Common myeloid progenitor, CD34-positive (primary cell): ENCODE measurements at regions not wholly inside any gene's neighbourhood (a gene's known extent, or its start where the extent isn't known, plus 50 kb on each side); places are given as distances from the start of the nearest gene placed in this dataset.

Experiments
- CTCF ChIA-PET: fragments of 350-600 bp; sonication (Branson Sonifier 250); formaldehyde crosslinking; loops from one replicate; lab custom pipeline; 2021; ENCODE audit warnings: antibody characterized with exemption; lab: Charles Lee
- POLR2A ChIA-PET: fragments of 350-600 bp; sonication (Branson Sonifier 250); formaldehyde crosslinking; loops from one replicate; lab custom pipeline; 2021; ENCODE audit warnings: antibody characterized with exemption; lab: Charles Lee
- DNase-seq, 3 donors: peaks; one replicate each; pipeline versions ENCODE4 v3.0.0 to v3.0.0-alpha.2; 2013
- H3K27ac ChIP-seq, 2 experiments: 1 replicate in 1 of 2; 2 replicates in 1 of 2; pipeline ENCODE4 v1.7.0; 2013; ENCODE audit warnings: inconsistent platforms in 2 of 2, low read length in 2 of 2, mild to moderate bottlenecking in 2 of 2, low read depth in 1 of 2, moderate library complexity in 1 of 2; ENCODE audit not compliant: severe bottlenecking in 2 of 2, insufficient read depth in 1 of 2, poor library complexity in 1 of 2
- H3K27me3 ChIP-seq, 5 experiments: replicated peaks in 2 of 5; 1 replicate in 3 of 5; 2 replicates in 2 of 5; pipeline versions ENCODE4 v1.6.1 to v1.7.0; 2013; ENCODE audit warnings: low read length in 4 of 5, mild to moderate bottlenecking in 2 of 5, moderate library complexity in 2 of 5, inconsistent platforms in 1 of 5; ENCODE audit not compliant: insufficient read depth in 5 of 5, control insufficient read depth in 4 of 5
- H3K36me3 ChIP-seq, 4 experiments: 1 replicate in 2 of 4; 2 replicates in 2 of 4; pipeline versions ENCODE4 v1.6.1 to v1.7.0; 2013; ENCODE audit warnings: low read length in 3 of 4, control low read depth in 1 of 4, mild to moderate bottlenecking in 1 of 4; ENCODE audit not compliant: control insufficient read depth in 4 of 4, insufficient read depth in 4 of 4
- H3K4me1 ChIP-seq, 4 experiments: 1 replicate in 3 of 4; 2 replicates in 1 of 4; pipeline versions ENCODE4 v1.6.1 to v1.7.1; 2013; ENCODE audit warnings: low read length in 3 of 4, mild to moderate bottlenecking in 3 of 4, control low read depth in 1 of 4, inconsistent platforms in 1 of 4, moderate library complexity in 1 of 4; ENCODE audit not compliant: control insufficient read depth in 4 of 4, insufficient read depth in 4 of 4; ENCODE audit errors: control extremely low read depth in 1 of 4
- H3K4me3 ChIP-seq, 7 experiments: 1 replicate in 4 of 7; 2 replicates in 3 of 7; pipeline versions ENCODE4 v1.5.1 to v1.7.0; 2013; ENCODE audit warnings: mild to moderate bottlenecking in 7 of 7, low read length in 6 of 7, moderate library complexity in 6 of 7, inconsistent platforms in 2 of 7, low read depth in 2 of 7, control low read depth in 1 of 7; ENCODE audit not compliant: insufficient read depth in 4 of 7, control insufficient read depth in 1 of 7; ENCODE audit errors: extremely low read depth in 1 of 7
- H3K9me3 ChIP-seq, 5 experiments: 1 replicate in 4 of 5; 2 replicates in 1 of 5; pipeline versions ENCODE4 v1.6.1 to v1.7.1; 2013; ENCODE audit warnings: low read length in 4 of 5, mild to moderate bottlenecking in 2 of 5, inconsistent platforms in 1 of 5, low read depth in 1 of 5, moderate library complexity in 1 of 5; ENCODE audit not compliant: control insufficient read depth in 4 of 5, insufficient read depth in 2 of 5; ENCODE audit errors: control extremely low read depth in 1 of 5
- WGBS: methylation state at CpG from one replicate; pipeline ENCODE4 v1.1.5; 2013; ENCODE audit not compliant: insufficient coverage; 5-methylcytosine and 5-hydroxymethylcytosine counted together

DNA sequence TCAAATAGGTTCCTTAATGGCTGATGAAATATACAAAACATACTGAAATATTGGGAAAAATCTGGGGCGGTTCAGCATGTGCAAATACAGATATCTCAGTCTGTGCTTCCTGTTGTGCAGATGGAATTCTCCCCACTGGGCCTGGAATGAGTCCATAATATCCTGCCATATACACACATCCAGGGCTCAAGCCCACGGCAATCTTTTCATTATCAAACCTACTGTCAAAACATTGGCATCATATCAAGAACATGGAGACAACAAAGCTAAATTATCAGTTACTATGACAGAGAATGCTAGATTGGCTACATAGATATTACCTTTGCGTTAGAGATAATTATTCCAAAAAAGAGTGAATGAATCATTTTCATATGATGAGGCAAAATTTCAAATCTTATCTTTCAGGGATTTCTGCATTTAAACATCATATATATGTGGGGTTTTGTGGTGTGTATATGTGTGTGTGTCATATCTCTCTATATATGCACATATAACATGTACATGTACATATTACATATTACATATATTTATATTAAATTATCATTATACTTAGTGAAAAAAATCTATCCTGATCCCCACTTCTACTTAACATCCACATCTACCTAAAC, 713.3 kb downstream of the GBE1 start:
- no peaks in the 10 kb centered on the region for H3K36me3 ChIP-seq
- H3K27ac ChIP-seq, result no peak overlapping the region
- H3K4me3 ChIP-seq, result no peak overlapping the region
- H3K4me1 ChIP-seq, result no peaks in the 10 kb centered on the region
- H3K27me3 ChIP-seq, result no peaks in the 10 kb centered on the region
- no CpG with 5 or more reads among the region's 3 CpGs for WGBS
- H3K9me3 ChIP-seq, result no peaks in the 10 kb centered on the region
- DNase-seq, result no peak
- CTCF ChIA-PET, result no interaction called here
- POLR2A ChIA-PET, result no interaction called here

DNA sequence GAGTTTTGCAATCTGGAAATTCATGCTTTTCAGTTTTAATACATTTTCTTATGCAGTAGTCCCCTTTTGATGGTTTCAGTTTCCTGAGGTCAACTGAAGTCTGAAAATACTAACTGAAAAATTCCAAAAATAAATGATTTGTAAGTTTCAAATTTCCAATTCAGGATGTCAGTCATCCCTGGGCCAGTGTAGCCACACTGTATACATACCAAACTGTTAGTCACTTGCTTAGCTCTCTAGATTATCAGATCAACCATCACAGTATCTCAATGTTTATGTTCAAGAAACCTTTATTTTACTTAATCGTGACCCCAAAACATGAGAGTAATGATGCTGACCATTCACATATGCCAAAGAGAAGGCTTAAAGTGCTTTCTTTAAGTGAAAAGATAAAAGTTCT, 715.5 kb downstream of the GBE1 start:
- H3K9me3 ChIP-seq, result no peaks in the 10 kb centered on the region
- no peak overlapping the region for H3K4me3 ChIP-seq
- CTCF ChIA-PET, result no interaction called here
- DNase-seq, result no peak
- no peaks in the 10 kb centered on the region for H3K4me1 ChIP-seq
- H3K27me3 ChIP-seq, result no peaks in the 10 kb centered on the region
- no peak overlapping the region for H3K27ac ChIP-seq
- no CpG with 5 or more reads among the region's 1 CpG for WGBS
- POLR2A ChIA-PET, result no interaction called here
- no peaks in the 10 kb centered on the region for H3K36me3 ChIP-seq

DNA sequence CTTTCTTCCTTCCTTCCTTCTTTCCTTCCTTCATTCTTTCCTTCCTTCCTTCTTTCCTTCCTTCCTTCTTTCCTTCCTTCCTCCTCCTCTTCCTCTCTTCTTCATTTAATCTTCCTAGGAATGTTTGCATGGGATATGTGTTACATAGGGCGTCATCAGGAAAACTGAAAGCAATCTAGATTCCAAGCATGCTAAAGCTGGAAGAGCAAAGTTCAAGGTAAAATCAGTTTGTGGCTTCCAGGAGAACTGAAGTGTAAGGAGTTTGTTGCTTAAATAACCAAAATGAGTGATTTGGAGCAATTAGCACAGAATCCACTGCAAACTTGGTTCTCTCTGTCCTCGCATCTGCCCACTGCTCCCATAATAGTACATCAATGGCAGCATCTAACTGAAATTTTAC, 716.2 kb downstream of the GBE1 start:
- ChIA-PET POLR2A (no interaction called here), CTCF (interaction anchor here (0.7 kb wide), 1 partner anchor 233 kb away, joined by 3 read pairs; no protein-coding TSS in a partner anchor)
- Histone ChIP-seq H3K36me3 (no peaks in the 10 kb centered on the region), H3K4me1 (no peaks in the 10 kb centered on the region), H3K9me3 (no peaks in the 10 kb centered on the region), H3K4me3 (no peak overlapping the region), H3K27me3 (no peaks in the 10 kb centered on the region), H3K27ac (no peak overlapping the region)
- DNase-seq, result no peak
- WGBS, result 100% methylated on average over 1 of the region's 2 CpGs

DNA sequence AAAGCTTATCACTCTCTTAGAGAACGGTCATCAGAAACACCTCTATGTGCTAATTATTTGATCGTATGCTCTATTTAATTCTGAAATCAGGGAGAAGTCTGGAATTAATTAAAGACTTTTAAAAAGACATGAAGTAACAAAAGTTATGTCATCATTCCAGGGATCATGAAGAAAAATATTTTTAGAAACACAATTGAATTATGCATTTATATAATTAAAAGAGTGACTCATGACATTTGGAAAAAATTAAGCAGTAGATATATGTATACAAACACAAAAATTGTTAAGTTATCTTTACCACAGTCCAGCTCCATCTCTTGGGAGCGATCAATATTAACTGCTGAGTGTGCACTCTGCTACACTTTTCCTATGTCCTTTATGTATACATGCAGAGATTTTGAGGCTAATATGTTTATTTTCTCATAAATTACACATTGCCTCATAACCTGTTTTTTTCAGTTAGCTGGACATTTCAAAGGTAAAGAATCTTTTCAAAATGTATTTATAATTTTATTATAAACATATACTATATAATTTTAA, 717.7 kb downstream of the GBE1 start:
- H3K27me3 ChIP-seq, result no peaks in the 10 kb centered on the region
- no CpG with 5 or more reads among the region's 3 CpGs for WGBS
- H3K9me3 ChIP-seq, result peaks cover 0 to 1% (median 0%) of the 10 kb centered on the region in 5 experiments
- no peak overlapping the region for H3K27ac ChIP-seq
- DNase-seq, result no peak
- no peak overlapping the region for H3K4me3 ChIP-seq
- H3K36me3 ChIP-seq, result no peaks in the 10 kb centered on the region
- CTCF ChIA-PET, result no interaction called here
- POLR2A ChIA-PET, result no interaction called here
- no peaks in the 10 kb centered on the region for H3K4me1 ChIP-seq

DNA sequence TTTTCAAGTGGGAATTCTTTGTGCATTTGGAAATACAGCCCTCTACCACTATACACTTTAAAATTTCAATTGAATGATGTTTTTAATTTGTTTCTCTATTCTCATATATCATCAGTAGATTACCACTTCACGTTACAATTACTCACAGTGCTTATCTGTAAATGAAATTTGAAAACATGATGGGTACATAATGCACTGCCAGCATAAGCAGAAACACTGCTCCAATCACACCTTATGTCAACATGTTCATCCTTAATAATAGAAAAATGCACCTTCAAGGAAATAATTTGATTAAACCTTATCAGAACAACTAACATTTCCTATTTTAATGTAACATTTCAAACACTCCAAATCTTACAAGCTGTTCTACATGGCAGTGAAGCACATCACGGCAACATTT, 718.4 kb downstream of the GBE1 start:
- Histone ChIP-seq H3K4me1 (no peaks in the 10 kb centered on the region), H3K27ac (no peak overlapping the region), H3K9me3 (peaks cover 0 to 1% (median 0%) of the 10 kb centered on the region in 5 experiments), H3K4me3 (no peak overlapping the region), H3K27me3 (no peaks in the 10 kb centered on the region), H3K36me3 (no peaks in the 10 kb centered on the region)
- CTCF ChIA-PET, result no interaction called here
- POLR2A ChIA-PET, result no interaction called here
- WGBS, result no CpG with 5 or more reads among the region's 2 CpGs
- DNase-seq, result no peak

DNA sequence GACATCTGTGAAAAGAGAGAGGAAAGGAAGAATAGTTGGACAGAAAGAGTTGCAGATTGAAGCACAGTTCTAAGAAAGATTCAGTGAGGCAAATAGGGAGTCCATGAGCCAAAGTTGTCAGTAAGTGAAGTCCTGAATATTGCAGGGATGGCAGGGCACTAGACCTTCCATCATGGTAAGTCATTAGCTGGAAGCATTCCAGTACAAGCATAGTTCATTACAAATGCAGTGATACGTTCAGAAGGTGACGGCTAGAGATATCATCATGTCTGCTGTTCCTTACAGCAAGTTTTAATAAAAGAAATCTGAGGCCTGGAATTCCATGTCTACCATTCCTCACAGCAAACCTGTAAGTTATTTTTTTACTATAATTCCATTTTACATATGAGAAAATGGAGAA, 720.1 kb downstream of the GBE1 start:
- 100% methylated on average over 1 of the region's 2 CpGs for WGBS
- ChIA-PET POLR2A (no interaction called here), CTCF (no interaction called here)
- peaks cover 0 to 1% (median 0%) of the 10 kb centered on the region in 5 experiments for H3K9me3 ChIP-seq
- no peak for DNase-seq
- no peaks in the 10 kb centered on the region for H3K36me3 ChIP-seq
- no peak overlapping the region for H3K4me3 ChIP-seq
- H3K4me1 ChIP-seq, result no peaks in the 10 kb centered on the region
- H3K27me3 ChIP-seq, result no peaks in the 10 kb centered on the region
- no peak overlapping the region for H3K27ac ChIP-seq

DNA sequence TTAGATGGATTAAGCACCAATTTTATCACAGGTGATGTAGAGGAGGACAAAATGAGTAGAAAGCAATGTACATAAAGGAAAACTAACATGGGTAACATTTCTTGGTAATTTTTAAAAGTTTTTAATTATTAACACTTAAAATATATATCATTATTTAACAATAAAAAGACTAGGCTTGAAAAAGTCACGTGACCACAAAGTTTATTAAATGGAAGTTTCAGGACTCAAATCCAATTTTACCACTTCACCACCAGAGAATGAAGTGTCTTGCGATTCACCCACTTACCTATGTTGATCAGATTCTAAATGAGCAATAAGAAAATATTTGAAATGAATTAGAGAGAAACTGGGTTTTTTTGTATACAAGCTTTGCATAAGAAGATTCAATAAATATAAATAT, 721.3 kb downstream of the GBE1 start:
- H3K9me3 ChIP-seq, result peaks cover 0 to 1% (median 0%) of the 10 kb centered on the region in 5 experiments
- no peaks in the 10 kb centered on the region for H3K27me3 ChIP-seq
- no peak overlapping the region for H3K27ac ChIP-seq
- WGBS, result no CpG with 5 or more reads among the region's 2 CpGs
- CTCF ChIA-PET, result no interaction called here
- POLR2A ChIA-PET, result no interaction called here
- no peaks in the 10 kb centered on the region for H3K36me3 ChIP-seq
- H3K4me3 ChIP-seq, result no peak overlapping the region
- no peaks in the 10 kb centered on the region for H3K4me1 ChIP-seq
- no peak for DNase-seq
